MCF 10A (cell line): ENCODE measurements at regions not wholly inside any gene's neighbourhood (a gene's known extent, or its start where the extent isn't known, plus 50 kb on each side); places are given as distances from the start of the nearest gene placed in this dataset.

Experiments used
- BruUV-seq: library from RNA; stranded (reverse); fragments of 400-500 nt; replicated peaks from 2 replicates; lab custom pipeline; 2021; lab: Mats Ljungman, UMichigan
- CTCF ChIA-PET: fragments of 300-600 bp; sonication (Branson Sonifier 250); formaldehyde crosslinking; extraction: SDS; loops from one replicate; lab custom pipeline; 2021; ENCODE audit warnings: antibody characterized with exemption, inconsistent platforms; lab: Yijun Ruan, JAX
- POLR2A ChIA-PET: fragments of 300-600, 350-650 bp; sonication (Branson Sonifier 250); formaldehyde crosslinking; extraction: SDS; loops from one replicate; lab custom pipeline; 2020; ENCODE audit warnings: antibody characterized with exemption, inconsistent platforms; lab: Yijun Ruan, JAX
- DNase-seq: peaks from one replicate; pipeline ENCODE4 v3.0.0-alpha.2; 2018; ENCODE audit not compliant: unreplicated experiment
- H3K27ac Mint-ChIP-seq: one replicate; pipeline ENCODE4 v1.8.0; 2022; ENCODE audit warnings: mild to moderate bottlenecking, low read depth, mixed read lengths; ENCODE audit not compliant: unreplicated experiment
- H3K27me3 Mint-ChIP-seq: one replicate; pipeline ENCODE4 v1.8.0; 2022; ENCODE audit warnings: mixed read lengths; ENCODE audit not compliant: insufficient read depth, unreplicated experiment
- H3K36me3 Mint-ChIP-seq: one replicate; pipeline ENCODE4 v1.8.0; 2022; ENCODE audit warnings: mild to moderate bottlenecking, moderate library complexity, mixed read lengths; ENCODE audit not compliant: insufficient read depth, unreplicated experiment
- H3K4me1 Mint-ChIP-seq: one replicate; pipeline ENCODE4 v1.8.0; 2022; ENCODE audit warnings: mixed read lengths; ENCODE audit not compliant: insufficient read depth, unreplicated experiment
- H3K4me3 Mint-ChIP-seq: one replicate; pipeline ENCODE4 v1.8.0; 2022; ENCODE audit warnings: mild to moderate bottlenecking, moderate library complexity, mixed read lengths; ENCODE audit not compliant: unreplicated experiment
- H3K9me3 Mint-ChIP-seq: one replicate; pipeline ENCODE4 v1.8.0; 2022; ENCODE audit warnings: mixed read lengths; ENCODE audit not compliant: unreplicated experiment
- CTCF ChIP-seq: fragments of 200-600 bp; IDR thresholded peaks from one replicate; pipeline ENCODE4 v1.8.0; 2022; ENCODE audit warnings: antibody characterized with exemption, mild to moderate bottlenecking; ENCODE audit not compliant: unreplicated experiment
- intact Hi-C: fragments of 100-400 bp; cut with micrococcal nuclease; formaldehyde crosslinking; loops from 2 replicates; pipeline ENCODE4 v1.14.1; 2022

- Mint-ChIP-seq H3K4me1 (no peaks in the 10 kb centered on the region), H3K27ac (no peak overlapping the region), H3K4me3 (no peak overlapping the region), H3K27me3 (no peaks in the 10 kb centered on the region), H3K9me3 (peaks cover 8% of the 10 kb centered on the region), H3K36me3 (no peaks in the 10 kb centered on the region)
- DNase-seq = no peak
- POLR2A ChIA-PET = no interaction called here
- no TSS peak for BruUV-seq
- TF ChIP-seq CTCF = no peak
- CTCF ChIA-PET = no interaction called here
- intact Hi-C loops = no loop called here
Observed at GRCh38 chr10:10198363-10198762, 819.3 kb upstream of the CELF2 start.

GRCh38 chr10:10204415-10204814 is 813.3 kb upstream of the CELF2 start:
- POLR2A ChIA-PET = no interaction called here

GRCh38 chr10:10205906-10206305 is 811.8 kb upstream of the CELF2 start:
- no peak for DNase-seq
- POLR2A ChIA-PET = no interaction called here
- intact Hi-C loops = no loop called here
- CTCF ChIA-PET = no interaction called here
- no peak overlapping the region for H3K27ac Mint-ChIP-seq
- H3K4me1 Mint-ChIP-seq = peaks cover 7% of the 10 kb centered on the region
- peaks cover 13% of the 10 kb centered on the region for H3K9me3 Mint-ChIP-seq
- no peak overlapping the region for H3K4me3 Mint-ChIP-seq
- H3K27me3 Mint-ChIP-seq = no peaks in the 10 kb centered on the region
- no peaks in the 10 kb centered on the region for H3K36me3 Mint-ChIP-seq
- TF ChIP-seq CTCF = no peak
- no TSS peak for BruUV-seq

More at GRCh38 chr10:10204415-10204814, 813.3 kb upstream of the CELF2 start:
- Mint-ChIP-seq H3K4me3 (no peak overlapping the region), H3K27me3 (no peaks in the 10 kb centered on the region), H3K9me3 (peaks cover 13% of the 10 kb centered on the region), H3K27ac (no peak overlapping the region), H3K4me1 (peaks cover 7% of the 10 kb centered on the region), H3K36me3 (no peaks in the 10 kb centered on the region)
- CTCF ChIA-PET = no interaction called here
- DNase-seq = no peak
- BruUV-seq = no TSS peak
- intact Hi-C loops = no loop called here
- TF ChIP-seq CTCF = no peak

GRCh38 chr10:10207538-10207937 is 810.1 kb upstream of the CELF2 start:
- Mint-ChIP-seq H3K4me1 (peaks cover 7% of the 10 kb centered on the region), H3K27ac (no peak overlapping the region), H3K27me3 (no peaks in the 10 kb centered on the region), H3K36me3 (no peaks in the 10 kb centered on the region), H3K9me3 (peaks cover 11% of the 10 kb centered on the region), H3K4me3 (no peak overlapping the region)
- intact Hi-C loops = no loop called here
- BruUV-seq = no TSS peak
- no peak for TF ChIP-seq CTCF
- ChIA-PET CTCF (no interaction called here), POLR2A (no interaction called here)
- no peak for DNase-seq
